ENCODE measurements at regions not wholly inside any gene's neighbourhood (a gene's known extent, or its start where the extent isn't known, plus 50 kb on each side); places are given as distances from the start of the nearest gene placed in this dataset.

- TF ChIP-seq, protein P1, sequence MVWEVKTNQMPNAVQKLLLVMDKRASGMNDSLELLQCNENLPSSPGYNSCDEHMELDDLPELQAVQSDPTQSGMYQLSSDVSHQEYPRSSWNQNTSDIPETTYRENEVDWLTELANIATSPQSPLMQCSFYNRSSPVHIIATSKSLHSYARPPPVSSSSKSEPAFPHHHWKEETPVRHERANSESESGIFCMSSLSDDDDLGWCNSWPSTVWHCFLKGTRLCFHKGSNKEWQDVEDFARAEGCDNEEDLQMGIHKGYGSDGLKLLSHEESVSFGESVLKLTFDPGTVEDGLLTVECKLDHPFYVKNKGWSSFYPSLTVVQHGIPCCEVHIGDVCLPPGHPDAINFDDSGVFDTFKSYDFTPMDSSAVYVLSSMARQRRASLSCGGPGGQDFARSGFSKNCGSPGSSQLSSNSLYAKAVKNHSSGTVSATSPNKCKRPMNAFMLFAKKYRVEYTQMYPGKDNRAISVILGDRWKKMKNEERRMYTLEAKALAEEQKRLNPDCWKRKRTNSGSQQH (CRISPR knock-in tag; IDR thresholded peaks at IDR 0.05; ENCODE audit: low read depth): no peak
- TF ChIP-seq SRSF1 (optimal IDR thresholded peaks at IDR 0.05; ENCODE audit: low read depth, low read length) (no peak), GLI4 (CRISPR knock-in tag; IDR thresholded peaks at IDR 0.05; ENCODE audit: borderline replicate concordance) (no peak), FOXA3 (CRISPR knock-in tag; IDR thresholded peaks at IDR 0.05) (0 out of 2 replicates have a peak, but pooled peaks have one; percentile 24), ZNF777 (CRISPR knock-in tag; IDR thresholded peaks at IDR 0.05) (no peak), XRCC5 (optimal IDR thresholded peaks at IDR 0.05; ENCODE audit: low read length) (peak; percentile 81), ZNF644 (CRISPR knock-in tag; IDR thresholded peaks at IDR 0.05; ENCODE audit: low read depth) (peak; percentile 91), CHD4 (IDR thresholded peaks at IDR 0.05; ENCODE audit: borderline replicate concordance, low read length) (no peak), SAFB2 (CRISPR knock-in tag; IDR thresholded peaks at IDR 0.05; ENCODE audit: borderline replicate concordance, low read depth) (no peak), ZNF331 (CRISPR knock-in tag; IDR thresholded peaks at IDR 0.05) (peak; percentile 69; the same call in 1 of the 2 replicates), ZNF841 (CRISPR knock-in tag; IDR thresholded peaks at IDR 0.05; ENCODE audit: borderline replicate concordance) (no peak), THAP9 (CRISPR knock-in tag; IDR thresholded peaks at IDR 0.05; ENCODE audit: borderline replicate concordance) (no peak), KLF12 (CRISPR knock-in tag; IDR thresholded peaks at IDR 0.05; ENCODE audit: borderline replicate concordance) (no peak), RCOR2 (CRISPR knock-in tag; IDR thresholded peaks at IDR 0.05) (no peak), THAP11 (CRISPR knock-in tag; IDR thresholded peaks at IDR 0.05) (0 out of 2 replicates have a peak, but pooled peaks have one; percentile 13), RBM22 (optimal IDR thresholded peaks at IDR 0.05; ENCODE audit: low read length) (no peak), ZNF136 (CRISPR knock-in tag; IDR thresholded peaks at IDR 0.05; ENCODE audit: low read depth) (no peak), FOSL2 (CRISPR knock-in tag; IDR thresholded peaks at IDR 0.05) (0 out of 2 replicates have a peak, but pooled peaks have one; percentile 14), NR2F1 (CRISPR knock-in tag; IDR thresholded peaks at IDR 0.05) (peak; percentile 51 to 61)
- TF ChIP-seq, protein P2, sequence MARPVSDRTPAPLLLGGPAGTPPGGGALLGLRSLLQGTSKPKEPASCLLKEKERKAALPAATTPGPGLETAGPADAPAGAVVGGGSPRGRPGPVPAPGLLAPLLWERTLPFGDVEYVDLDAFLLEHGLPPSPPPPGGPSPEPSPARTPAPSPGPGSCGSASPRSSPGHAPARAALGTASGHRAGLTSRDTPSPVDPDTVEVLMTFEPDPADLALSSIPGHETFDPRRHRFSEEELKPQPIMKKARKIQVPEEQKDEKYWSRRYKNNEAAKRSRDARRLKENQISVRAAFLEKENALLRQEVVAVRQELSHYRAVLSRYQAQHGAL (CRISPR knock-in tag; IDR thresholded peaks at IDR 0.05; ENCODE audit: not compliant biosample characterization): no peak
- TF ChIP-seq, protein P3, sequence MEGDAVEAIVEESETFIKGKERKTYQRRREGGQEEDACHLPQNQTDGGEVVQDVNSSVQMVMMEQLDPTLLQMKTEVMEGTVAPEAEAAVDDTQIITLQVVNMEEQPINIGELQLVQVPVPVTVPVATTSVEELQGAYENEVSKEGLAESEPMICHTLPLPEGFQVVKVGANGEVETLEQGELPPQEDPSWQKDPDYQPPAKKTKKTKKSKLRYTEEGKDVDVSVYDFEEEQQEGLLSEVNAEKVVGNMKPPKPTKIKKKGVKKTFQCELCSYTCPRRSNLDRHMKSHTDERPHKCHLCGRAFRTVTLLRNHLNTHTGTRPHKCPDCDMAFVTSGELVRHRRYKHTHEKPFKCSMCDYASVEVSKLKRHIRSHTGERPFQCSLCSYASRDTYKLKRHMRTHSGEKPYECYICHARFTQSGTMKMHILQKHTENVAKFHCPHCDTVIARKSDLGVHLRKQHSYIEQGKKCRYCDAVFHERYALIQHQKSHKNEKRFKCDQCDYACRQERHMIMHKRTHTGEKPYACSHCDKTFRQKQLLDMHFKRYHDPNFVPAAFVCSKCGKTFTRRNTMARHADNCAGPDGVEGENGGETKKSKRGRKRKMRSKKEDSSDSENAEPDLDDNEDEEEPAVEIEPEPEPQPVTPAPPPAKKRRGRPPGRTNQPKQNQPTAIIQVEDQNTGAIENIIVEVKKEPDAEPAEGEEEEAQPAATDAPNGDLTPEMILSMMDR (CRISPR knock-in tag; IDR thresholded peaks at IDR 0.05): peak; percentile 90
Observed at GRCh38 chr1:70685300-70686286, 274.5 kb downstream of the CTH start (continued).
